Duodenal mucosa (tissue), 2 donors: ENCODE measurements at regions not wholly inside any gene's neighbourhood (a gene's known extent, or its start where the extent isn't known, plus 50 kb on each side); places are given as distances from the start of the nearest gene placed in this dataset.
"Not testable (repeated sequence)": the region's sequence is repeated elsewhere in the genome, so short reads cannot be mapped to it uniquely, and the experiment has no call there.

Experiments used
- H3K27ac ChIP-seq: one replicate; pipeline ENCODE4 v1.7.0; 2013; ENCODE audit warnings: low read depth, low read length
- H3K27me3 ChIP-seq, 2 donors: one replicate each; pipeline ENCODE4 v1.7.0; 2013; ENCODE audit warnings: low read length in 2 of 2, control low read depth in 1 of 2; ENCODE audit not compliant: insufficient read depth in 2 of 2, control insufficient read depth in 1 of 2
- H3K36me3 ChIP-seq, 2 donors: one replicate each; pipeline ENCODE4 v1.7.0; 2013; ENCODE audit warnings: low read length in 2 of 2, control low read depth in 1 of 2; ENCODE audit not compliant: insufficient read depth in 2 of 2, control insufficient read depth in 1 of 2
- H3K4me1 ChIP-seq, 2 donors: one replicate each; pipeline ENCODE4 v1.7.0; 2013; ENCODE audit warnings: low read length in 2 of 2, control low read depth in 1 of 2; ENCODE audit not compliant: insufficient read depth in 2 of 2, control insufficient read depth in 1 of 2
- H3K4me3 ChIP-seq, 2 donors: one replicate each; pipeline ENCODE4 v1.7.0; 2013; ENCODE audit warnings: low read length in 2 of 2, low read depth in 1 of 2
- H3K9ac ChIP-seq, 2 donors: one replicate each; pipeline ENCODE4 v1.7.0; 2013; ENCODE audit warnings: low read length in 2 of 2, low read depth in 1 of 2
- H3K9me3 ChIP-seq, 2 donors: one replicate each; pipeline ENCODE4 v1.7.0; 2013; ENCODE audit warnings: low read length in 2 of 2, control low read depth in 1 of 2; ENCODE audit not compliant: control insufficient read depth in 1 of 2

DNA sequence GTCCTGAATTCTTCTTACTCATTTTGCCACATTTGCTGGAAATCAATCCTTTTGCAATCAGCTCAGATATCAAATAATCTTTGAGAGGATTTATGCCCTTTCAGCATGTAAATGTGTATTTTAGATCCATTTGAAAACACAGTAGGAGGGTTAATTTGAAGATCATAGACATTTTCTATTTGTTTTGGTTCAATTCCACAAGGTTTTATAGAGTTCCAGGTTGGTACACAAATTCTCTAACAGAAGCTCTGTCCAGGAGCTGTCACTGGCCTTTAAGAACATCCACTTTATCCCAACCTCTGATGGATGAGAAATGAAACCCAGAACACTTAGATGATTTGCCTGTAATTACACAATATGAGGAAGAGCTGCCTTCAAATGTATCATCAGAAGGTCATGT, 157.3 kb upstream of the CHAC2 start:
- H3K9ac ChIP-seq = no peak overlapping the region

DNA sequence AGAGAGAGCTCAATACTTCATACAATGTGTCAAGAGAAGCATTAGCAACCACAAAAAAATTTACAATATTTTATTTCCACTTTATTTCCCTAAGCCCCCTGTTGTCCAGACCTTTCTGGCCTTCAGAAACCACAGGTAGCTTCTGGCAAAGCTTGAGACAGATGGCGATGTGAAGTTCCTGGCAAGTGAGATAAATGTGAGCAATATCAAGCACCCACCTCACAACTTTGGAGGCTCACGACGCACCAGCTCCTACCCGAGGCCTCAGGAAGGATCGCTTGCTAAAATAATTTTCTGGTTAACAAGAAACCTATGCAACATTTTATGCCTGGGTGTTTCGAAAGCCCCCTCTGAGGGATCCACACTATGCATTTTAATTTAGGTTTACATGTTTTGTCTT, 158.1 kb upstream of the CHAC2 start:
- no peaks in the 10 kb centered on the region for H3K4me1 ChIP-seq
- no peaks in the 10 kb centered on the region for H3K9me3 ChIP-seq
- no peaks in the 10 kb centered on the region for H3K36me3 ChIP-seq
- H3K27me3 ChIP-seq = no peaks in the 10 kb centered on the region
- no peak overlapping the region for H3K27ac ChIP-seq
- H3K4me3 ChIP-seq = no peak overlapping the region
- no peak overlapping the region for H3K9ac ChIP-seq

More for the DNA sequence above, 157.3 kb upstream of the CHAC2 start:
- H3K4me3 ChIP-seq = no peak overlapping the region
- H3K27me3 ChIP-seq = no peaks in the 10 kb centered on the region
- H3K4me1 ChIP-seq = no peaks in the 10 kb centered on the region
- H3K9me3 ChIP-seq = no peaks in the 10 kb centered on the region
- no peaks in the 10 kb centered on the region for H3K36me3 ChIP-seq
- H3K27ac ChIP-seq = no peak overlapping the region

GRCh38 chr2:53608293-53608692, 159.3 kb upstream of the CHAC2 start:
- Histone ChIP-seq H3K36me3 (no peaks in the 10 kb centered on the region), H3K9me3 (no peaks in the 10 kb centered on the region), H3K27me3 (no peaks in the 10 kb centered on the region), H3K27ac (no peak overlapping the region), H3K4me1 (no peaks in the 10 kb centered on the region), H3K4me3 (no peak overlapping the region), H3K9ac (no peak overlapping the region)

- no peak overlapping the region for H3K27ac ChIP-seq
- no peak overlapping the region for H3K4me3 ChIP-seq
- H3K9ac ChIP-seq = no peak overlapping the region
- no peaks in the 10 kb centered on the region for H3K27me3 ChIP-seq
- H3K36me3 ChIP-seq = no peaks in the 10 kb centered on the region
- H3K9me3 ChIP-seq = no peaks in the 10 kb centered on the region
- no peaks in the 10 kb centered on the region for H3K4me1 ChIP-seq
These were observed 166.8 kb upstream of the CHAC2 start for GRCh38 chr2:53600815-53601214.

- H3K9ac ChIP-seq, H3K27me3 ChIP-seq, H3K36me3 ChIP-seq, H3K27ac ChIP-seq, H3K4me3 ChIP-seq, H3K4me1 ChIP-seq, H3K9me3 ChIP-seq: not testable (repeated sequence)
These were observed 180.6 kb upstream of the CHAC2 start for GRCh38 chr2:53586733-53587612.

DNA sequence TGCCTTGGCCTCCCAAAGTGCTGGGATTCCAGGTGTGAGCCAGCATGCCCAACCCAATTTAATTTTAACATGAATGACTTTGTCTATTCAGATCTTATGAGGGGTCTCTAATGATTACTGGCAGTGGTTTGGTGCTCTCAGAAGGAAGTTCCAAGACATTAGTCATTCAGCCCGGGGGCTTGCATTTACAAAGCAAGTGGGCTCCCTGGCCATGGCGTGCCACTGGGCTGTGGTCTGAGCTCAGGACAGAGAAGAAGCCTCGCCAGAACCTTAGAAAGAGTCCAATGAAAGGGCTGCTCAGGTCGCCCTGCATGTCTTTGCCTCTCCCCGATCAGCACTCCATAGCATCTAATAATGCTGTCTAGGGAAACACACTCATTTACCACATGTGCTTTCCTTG, 182.6 kb upstream of the CHAC2 start:
- Histone ChIP-seq H3K9ac (no peak overlapping the region), H3K9me3 (no peaks in the 10 kb centered on the region), H3K4me1 (no peaks in the 10 kb centered on the region), H3K36me3 (no peaks in the 10 kb centered on the region), H3K27me3 (no peaks in the 10 kb centered on the region), H3K27ac (no peak overlapping the region), H3K4me3 (no peak overlapping the region)

GRCh38 chr2:53583583-53583982, 184.0 kb upstream of the CHAC2 start:
- Histone ChIP-seq H3K4me1 (no peaks in the 10 kb centered on the region), H3K9ac (no peak overlapping the region), H3K9me3 (no peaks in the 10 kb centered on the region), H3K27me3 (no peaks in the 10 kb centered on the region), H3K27ac (no peak overlapping the region), H3K4me3 (no peak overlapping the region), H3K36me3 (no peaks in the 10 kb centered on the region)

DNA sequence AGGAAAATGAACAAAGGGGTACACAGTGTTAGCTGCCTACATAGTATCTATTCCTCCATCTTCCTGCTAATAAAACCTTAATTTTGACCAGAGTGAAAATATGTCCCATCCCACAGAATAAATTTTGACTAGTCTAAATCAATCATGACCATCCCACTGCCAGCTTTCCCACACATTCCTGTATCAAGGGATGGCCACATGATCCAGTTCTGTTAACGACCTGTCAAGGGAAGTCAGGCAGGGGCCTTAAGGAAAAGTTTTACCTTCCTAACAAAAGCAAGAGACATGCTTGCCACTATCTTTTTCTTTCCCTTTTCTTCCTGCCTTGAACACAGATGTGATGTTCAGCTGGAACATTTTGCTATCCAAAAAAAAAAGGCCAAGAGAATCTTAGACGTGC, 185.0 kb upstream of the CHAC2 start:
- H3K4me1 ChIP-seq = no peaks in the 10 kb centered on the region
- H3K9ac ChIP-seq = no peak overlapping the region
- no peaks in the 10 kb centered on the region for H3K36me3 ChIP-seq
- no peak overlapping the region for H3K4me3 ChIP-seq
- H3K27ac ChIP-seq = no peak overlapping the region
- no peaks in the 10 kb centered on the region for H3K9me3 ChIP-seq
- H3K27me3 ChIP-seq = no peaks in the 10 kb centered on the region

DNA sequence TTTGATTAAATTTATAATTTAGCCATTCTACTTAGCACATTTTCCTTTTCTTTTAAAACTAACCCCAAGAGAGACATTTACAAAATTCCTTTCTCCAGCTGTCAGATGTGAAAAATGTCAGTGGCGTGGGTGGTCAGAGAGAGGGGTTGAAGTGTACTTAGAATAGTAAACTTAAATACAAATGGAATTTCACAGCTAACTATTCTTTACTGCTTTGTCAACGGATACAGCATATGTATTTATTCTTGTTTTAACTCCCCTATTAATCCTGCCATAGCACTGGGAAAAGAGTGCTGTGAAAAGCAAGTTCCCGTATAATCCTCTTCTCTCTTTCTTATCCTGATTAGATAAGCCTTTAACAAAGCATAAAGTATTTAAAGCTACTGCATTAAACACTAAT, 191.4 kb upstream of the CHAC2 start:
- Histone ChIP-seq H3K4me3 (no peak overlapping the region), H3K9ac (no peak overlapping the region), H3K36me3 (no peaks in the 10 kb centered on the region), H3K4me1 (no peaks in the 10 kb centered on the region), H3K9me3 (no peaks in the 10 kb centered on the region), H3K27me3 (no peaks in the 10 kb centered on the region), H3K27ac (no peak overlapping the region)

DNA sequence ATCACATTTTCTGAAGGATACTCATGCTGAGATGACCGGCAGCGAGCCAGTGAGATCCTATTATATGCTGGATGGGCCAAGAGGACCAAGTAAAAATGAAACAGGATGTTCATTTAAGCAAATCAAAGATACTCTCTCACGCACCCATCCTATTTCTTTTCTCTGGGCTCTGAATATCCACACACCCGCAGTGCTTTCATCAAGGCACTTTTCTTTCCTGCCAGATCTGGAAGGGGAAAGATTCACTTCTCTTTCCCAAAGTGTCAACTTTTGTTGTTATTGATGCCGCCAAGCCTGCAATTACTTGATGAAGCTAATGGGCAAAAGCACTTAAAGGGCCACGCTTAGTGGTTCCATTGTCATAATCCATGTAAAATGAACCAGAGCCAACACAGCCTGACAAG, 191.9 kb upstream of the CHAC2 start:
- H3K27ac ChIP-seq = no peak overlapping the region
- H3K36me3 ChIP-seq = no peaks in the 10 kb centered on the region
- no peak overlapping the region for H3K9ac ChIP-seq
- no peaks in the 10 kb centered on the region for H3K27me3 ChIP-seq
- no peak overlapping the region for H3K4me3 ChIP-seq
- H3K9me3 ChIP-seq = no peaks in the 10 kb centered on the region
- H3K4me1 ChIP-seq = no peaks in the 10 kb centered on the region
